SU-DHL-6 (cell line): ENCODE measurements at regions not wholly inside any gene's neighbourhood (a gene's known extent, or its start where the extent isn't known, plus 50 kb on each side); places are given as distances from the start of the nearest gene placed in this dataset.

ENCODE experiments used
- CTCF ChIP-seq: fragments of 200-600 bp; sonication (generic); IDR thresholded peaks from one replicate; pipeline ENCODE4 v1.5.1; 2017; ENCODE audit warnings: antibody characterized with exemption, mild to moderate bottlenecking, low read length, moderate library complexity; ENCODE audit not compliant: insufficient read depth, poor library complexity, severe bottlenecking
- EZH2phosphoT487 ChIP-seq: fragments of 200-600 bp; sonication (generic), shearing (Covaris generic); conservative IDR thresholded peaks from 2 replicates; pipeline ENCODE4 v1.6.1; 2018; ENCODE audit warnings: mild to moderate bottlenecking, antibody characterized with exemption, low read length, moderate library complexity, mixed read lengths

- TF ChIP-seq CTCF = no peak
- TF ChIP-seq EZH2phosphoT487 = no peak
Measured at GRCh38 chr11:15849257-15849656, 507.1 kb downstream of the SOX6 start.
